HG03097 (cell line): ENCODE measurements at regions not wholly inside any gene's neighbourhood (a gene's known extent, or its start where the extent isn't known, plus 50 kb on each side); places are given as distances from the start of the nearest gene placed in this dataset.

Experiments used
- ATAC-seq: cut with Tn5 transposase; IDR thresholded peaks from one replicate; pipeline ENCODE4 v1.9.1; 2021; ENCODE audit not compliant: unreplicated experiment, low FRiP score

GRCh38 chr10:29925771-29926692, 133.4 kb downstream of the JCAD start:
- no peak for ATAC-seq

- no peak for ATAC-seq
Observed at GRCh38 chr10:29924436-29924835, 134.9 kb downstream of the JCAD start.

- ATAC-seq = no peak
Observed at GRCh38 chr10:29923416-29923965, 135.9 kb downstream of the JCAD start.

- no peak for ATAC-seq
Observed at GRCh38 chr10:29922892-29923291, 136.5 kb downstream of the JCAD start.

GRCh38 chr10:29922226-29922625, 137.2 kb downstream of the JCAD start:
- ATAC-seq = no peak

- no peak for ATAC-seq
Observed at GRCh38 chr10:29921071-29921446, 138.3 kb downstream of the JCAD start.

GRCh38 chr10:29920408-29921070, 138.8 kb downstream of the JCAD start:
- ATAC-seq = no peak

- no peak for ATAC-seq
Observed at GRCh38 chr10:29918623-29919400, 140.6 kb downstream of the JCAD start.

- ATAC-seq = no peak
Observed at GRCh38 chr10:29917311-29917710, 142.1 kb downstream of the JCAD start.

- no peak for ATAC-seq
Observed at GRCh38 chr10:29916669-29917068, 142.7 kb downstream of the JCAD start.

- no peak for ATAC-seq
Observed at GRCh38 chr10:29914986-29915785, 144.2 kb downstream of the JCAD start.

- ATAC-seq = no peak
Observed at GRCh38 chr10:29908962-29909361, 150.4 kb downstream of the JCAD start.

- ATAC-seq = no peak
Observed at GRCh38 chr10:29900865-29901264, 158.5 kb downstream of the JCAD start.

- ATAC-seq = no peak
Observed at GRCh38 chr10:29897999-29898716, 161.2 kb downstream of the JCAD start.

GRCh38 chr10:29897430-29897829, 162.0 kb downstream of the JCAD start:
- ATAC-seq = no peak

- ATAC-seq = no peak
Observed at GRCh38 chr10:29896053-29896452, 163.3 kb downstream of the JCAD start.

- ATAC-seq = no peak
Observed at GRCh38 chr10:29895456-29895855, 163.9 kb downstream of the JCAD start.

- ATAC-seq = no peak
Observed at GRCh38 chr10:29888321-29888720, 171.1 kb downstream of the JCAD start.

GRCh38 chr10:29886299-29886698, 173.1 kb downstream of the JCAD start:
- no peak for ATAC-seq
